ENCODE measurements at regions not wholly inside any gene's neighbourhood (a gene's known extent, or its start where the extent isn't known, plus 50 kb on each side); places are given as distances from the start of the nearest gene placed in this dataset.
"Not testable (repeated sequence)": the region's sequence is repeated elsewhere in the genome, so short reads cannot be mapped to it uniquely, and the experiment has no call there.

- DNase-seq, result no peak
Observed at GRCh38 chr14:103186909-103187586, 63.8 kb downstream of the TNFAIP2 start.

DNA sequence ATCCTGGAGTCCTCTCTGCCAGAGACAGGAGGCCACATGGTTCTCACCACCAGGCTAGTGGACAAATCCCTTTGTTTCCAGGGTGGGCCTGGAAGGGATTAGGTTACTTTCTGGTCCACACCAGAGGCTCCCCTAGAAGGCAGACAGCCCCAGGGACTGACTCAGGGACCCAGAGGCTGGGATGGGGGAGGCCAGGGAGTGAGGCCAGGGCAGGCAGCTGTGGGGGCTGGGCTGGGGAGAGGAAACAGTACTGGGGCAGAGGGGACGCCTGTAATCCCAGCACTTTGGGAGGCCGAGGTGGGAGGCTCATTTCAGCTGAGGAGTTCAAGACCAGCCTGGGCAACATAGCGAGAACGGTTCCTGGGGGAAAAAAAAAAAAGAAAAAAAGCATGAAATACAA lies 64.7 kb downstream of the TNFAIP2 start:
- DNase-seq, result no peak

DNA sequence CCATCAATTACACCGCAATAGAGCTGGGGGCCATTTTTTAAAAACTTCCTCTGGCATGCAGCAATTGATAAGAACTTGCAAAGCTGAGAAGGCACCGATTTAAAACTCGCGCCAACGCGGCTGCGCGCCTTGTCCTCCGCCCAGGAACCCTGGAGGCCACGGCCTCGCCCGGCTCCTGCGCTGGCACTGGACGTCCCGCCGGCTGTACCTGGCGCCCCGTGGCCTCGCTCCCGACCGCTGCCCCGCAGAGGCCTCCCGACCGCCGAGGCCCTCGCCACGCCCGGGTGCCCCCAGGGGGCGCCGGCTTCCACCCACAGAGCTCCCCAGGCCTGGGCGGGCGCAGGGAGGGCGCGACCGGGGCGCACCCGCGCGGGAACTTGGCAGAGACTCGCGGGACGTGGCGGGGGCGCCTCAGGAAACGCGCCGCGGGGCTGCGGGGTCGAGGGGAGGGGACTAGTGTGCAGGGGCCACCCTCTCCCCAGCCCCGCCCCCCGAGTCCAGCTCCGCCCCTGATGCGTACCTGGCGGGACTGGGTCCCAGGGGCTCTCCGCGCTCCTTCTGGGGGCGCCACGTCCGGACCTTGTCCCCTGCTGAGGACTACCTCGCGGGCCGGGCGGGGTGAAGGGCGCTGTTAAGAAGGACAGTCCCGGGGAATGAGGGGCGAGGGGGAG lies 65.7 kb downstream of the TNFAIP2 start:
- DNase-seq, result peak; percentile 5

- DNase-seq, result no peak
Observed at GRCh38 chr14:103189481-103190470, 66.5 kb downstream of the TNFAIP2 start.

GRCh38 chr14:103190741-103191140 lies 67.5 kb downstream of the TNFAIP2 start:
- DNase-seq, result no peak

DNA sequence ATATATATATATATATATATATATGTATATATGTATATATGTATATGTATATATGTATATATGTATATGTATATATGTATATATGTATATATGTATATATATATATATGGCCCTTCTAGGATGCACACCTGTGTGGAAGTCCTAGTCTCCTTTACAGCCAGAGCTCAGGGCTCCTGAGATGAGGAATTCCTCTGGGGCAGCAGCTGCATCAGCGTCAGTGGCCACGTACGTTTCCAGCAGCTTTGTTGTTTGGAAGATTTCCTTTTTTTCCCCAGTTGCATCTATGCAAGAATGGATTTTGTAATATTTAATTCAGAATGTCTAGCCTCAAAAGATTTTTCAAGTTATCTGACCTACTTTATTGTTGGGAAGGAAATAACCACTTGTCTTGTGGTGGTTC lies 68.6 kb downstream of the TNFAIP2 start:
- no peak for DNase-seq

DNA sequence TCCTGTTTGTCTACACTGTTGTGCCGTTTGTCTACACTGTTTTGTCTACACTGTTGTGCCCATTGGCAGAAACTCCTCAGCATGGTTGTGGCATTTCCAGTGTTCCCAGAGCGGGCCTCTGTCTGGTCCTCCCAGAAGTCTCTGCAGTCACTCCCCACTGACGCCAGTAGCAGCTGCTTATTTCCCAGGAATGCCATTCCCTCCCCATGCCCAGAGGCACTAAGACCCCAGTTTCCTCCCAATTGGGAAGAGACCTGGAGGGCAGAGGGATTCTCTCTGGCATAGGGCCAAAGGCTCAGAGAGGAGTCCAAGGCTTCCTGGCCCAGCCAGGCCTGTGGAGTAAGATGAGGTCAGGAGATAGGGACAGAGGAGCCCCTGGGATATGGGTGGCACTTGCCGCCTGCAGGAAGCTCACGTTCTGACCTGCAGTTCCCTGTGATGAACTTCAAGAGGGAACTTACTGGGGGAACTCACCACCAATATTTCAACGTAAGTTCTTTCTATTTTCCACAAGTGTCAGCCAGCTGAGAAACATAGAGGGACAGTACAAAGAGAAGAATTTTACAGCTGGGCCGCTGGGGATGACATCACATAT lies 69.1 kb downstream of the TNFAIP2 start:
- no peak for DNase-seq

GRCh38 chr14:103192861-103193260 lies 69.6 kb downstream of the TNFAIP2 start:
- not testable (repeated sequence) for DNase-seq

DNA sequence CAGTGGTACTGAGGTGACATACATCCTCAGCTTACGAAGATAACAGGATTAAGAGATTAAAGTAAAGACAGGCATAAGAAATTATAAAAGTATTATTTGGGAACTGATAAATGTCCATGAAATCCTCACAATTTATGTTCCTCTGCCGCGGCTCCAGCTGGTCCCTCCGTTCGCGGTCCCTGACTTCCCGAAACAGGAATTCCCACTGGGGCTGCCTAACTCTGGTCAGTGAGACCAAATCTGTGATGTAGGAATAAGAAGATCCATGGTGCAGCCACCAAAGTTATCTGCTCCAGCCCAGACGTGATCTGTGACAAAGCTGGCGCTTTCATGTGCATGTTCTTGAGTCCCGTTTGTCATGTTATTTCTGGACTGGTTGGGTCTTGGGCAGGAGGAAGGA lies 70.2 kb downstream of the TNFAIP2 start:
- not testable (repeated sequence) for DNase-seq

DNA sequence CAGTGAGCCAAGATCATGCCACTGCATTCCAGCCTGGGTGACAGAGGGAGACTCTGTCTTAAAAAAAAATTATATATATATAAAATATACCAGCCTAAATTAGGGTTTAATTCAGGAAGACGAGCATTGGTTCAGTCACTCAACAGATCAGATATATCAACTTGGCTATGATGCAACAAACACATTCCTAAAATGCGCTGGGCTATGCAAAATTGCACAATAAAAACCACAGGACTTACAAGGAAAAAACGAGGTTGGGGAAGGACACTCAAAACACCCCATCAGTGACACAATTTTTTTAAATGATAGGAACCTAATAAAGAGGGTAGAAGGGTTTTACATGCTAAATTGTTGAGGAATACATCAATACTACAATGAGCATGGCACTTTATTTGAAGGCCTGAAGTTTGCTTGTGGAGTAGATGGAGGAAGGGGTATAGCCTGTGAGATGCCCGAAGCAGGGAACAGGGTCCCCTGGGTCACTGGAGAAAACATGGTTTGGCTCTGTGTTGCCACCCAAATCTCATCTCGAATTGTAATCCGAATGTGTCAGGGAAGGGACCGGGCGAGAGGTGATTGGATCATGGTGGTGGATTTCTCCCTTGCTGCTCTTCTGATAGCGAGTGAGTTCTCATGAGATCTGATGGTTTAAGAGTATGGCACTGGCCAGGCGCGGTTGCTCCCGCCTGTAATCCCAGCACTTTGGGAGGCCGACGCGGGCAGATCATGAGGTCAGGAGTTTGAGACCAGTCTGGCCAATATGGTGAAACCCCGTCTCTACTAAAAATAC lies 71.2 kb downstream of the TNFAIP2 start:
- DNase-seq, result no peak

DNA sequence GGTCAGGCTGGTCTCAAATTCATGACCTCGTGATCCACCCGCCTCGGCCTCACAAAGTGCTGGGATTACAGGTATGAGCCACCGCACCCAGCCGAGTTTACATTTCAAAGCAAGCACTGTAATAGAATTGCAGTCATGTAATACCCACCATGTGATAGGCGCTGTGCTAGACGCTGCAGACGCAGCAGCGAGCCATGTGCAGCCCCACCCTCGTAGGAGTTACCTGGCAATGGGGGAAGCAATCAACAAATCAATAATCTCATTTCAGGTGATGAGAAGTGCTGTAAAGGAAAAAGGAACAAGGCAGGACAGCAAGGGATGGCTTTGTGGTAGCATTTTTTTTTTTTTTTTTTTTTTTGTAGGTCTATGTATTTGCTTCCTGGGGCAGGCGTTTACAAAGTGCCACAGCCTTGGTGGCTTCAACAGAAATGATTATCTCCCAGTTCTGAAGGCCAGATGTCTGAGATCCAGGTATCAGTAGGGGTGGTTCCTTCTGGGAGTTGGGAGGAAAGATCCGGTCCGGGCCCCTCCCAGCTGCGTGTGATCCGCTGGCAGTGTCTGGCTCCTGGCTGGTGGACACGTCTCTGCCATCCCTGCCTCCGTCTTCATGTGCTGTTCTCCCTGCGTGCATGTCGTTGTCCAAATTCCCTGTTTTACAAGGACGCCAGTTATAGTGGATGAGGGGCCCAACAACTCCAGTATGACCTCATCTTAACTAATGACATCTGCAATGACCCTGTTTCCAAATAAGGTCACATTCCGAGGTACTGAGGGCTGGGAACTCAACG lies 72.8 kb downstream of the TNFAIP2 start:
- no peak for DNase-seq

GRCh38 chr14:103196716-103197115 lies 73.5 kb downstream of the TNFAIP2 start:
- DNase-seq, result no peak

- no peak for DNase-seq
Observed at GRCh38 chr14:103198131-103199105, 75.2 kb downstream of the TNFAIP2 start.

DNA sequence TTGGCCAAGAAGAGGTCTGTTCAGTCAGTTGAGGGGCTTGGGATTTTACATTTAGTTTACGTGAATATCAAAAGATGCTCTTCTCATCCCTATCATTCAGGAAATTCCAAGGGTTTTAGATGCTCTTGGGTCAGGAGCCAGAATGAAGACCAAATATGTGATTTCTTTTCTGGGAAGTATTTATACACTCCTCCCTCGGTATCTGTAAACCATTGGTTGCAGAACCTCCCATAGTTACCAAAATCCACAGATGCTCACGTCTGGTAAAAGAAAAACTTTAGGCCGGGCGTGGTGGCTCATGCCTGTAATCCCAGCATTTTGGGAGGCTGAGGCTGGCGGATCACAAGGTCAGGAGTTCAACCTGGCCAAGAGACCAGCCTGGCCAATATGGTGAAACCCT lies 75.9 kb downstream of the TNFAIP2 start:
- no peak for DNase-seq

- no peak for DNase-seq
Observed at GRCh38 chr14:103201801-103202200, 78.5 kb downstream of the TNFAIP2 start.

GRCh38 chr14:103204852-103205540 lies 81.7 kb downstream of the TNFAIP2 start:
- no peak for DNase-seq

DNA sequence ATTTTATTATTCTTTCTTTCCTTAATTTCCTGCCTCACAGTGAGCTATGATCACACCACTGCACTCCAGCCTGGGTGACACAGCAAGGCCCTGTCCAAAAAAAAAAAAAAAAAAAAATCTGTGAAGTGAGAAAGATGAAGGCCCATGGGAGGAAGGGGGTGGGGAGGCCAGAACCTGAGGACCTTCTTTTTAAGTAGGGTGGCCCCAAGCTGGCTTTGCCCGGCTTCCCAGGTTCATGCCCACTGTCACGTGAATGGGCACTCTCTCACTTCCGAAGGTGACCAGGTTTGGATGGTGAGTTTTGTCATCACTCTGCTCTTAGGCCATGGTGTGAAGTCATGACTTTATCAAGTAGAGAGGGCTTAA lies 82.3 kb downstream of the TNFAIP2 start:
- no peak for DNase-seq

- DNase-seq, result no peak
Observed at GRCh38 chr14:103206023-103206481, 82.8 kb downstream of the TNFAIP2 start.

DNA sequence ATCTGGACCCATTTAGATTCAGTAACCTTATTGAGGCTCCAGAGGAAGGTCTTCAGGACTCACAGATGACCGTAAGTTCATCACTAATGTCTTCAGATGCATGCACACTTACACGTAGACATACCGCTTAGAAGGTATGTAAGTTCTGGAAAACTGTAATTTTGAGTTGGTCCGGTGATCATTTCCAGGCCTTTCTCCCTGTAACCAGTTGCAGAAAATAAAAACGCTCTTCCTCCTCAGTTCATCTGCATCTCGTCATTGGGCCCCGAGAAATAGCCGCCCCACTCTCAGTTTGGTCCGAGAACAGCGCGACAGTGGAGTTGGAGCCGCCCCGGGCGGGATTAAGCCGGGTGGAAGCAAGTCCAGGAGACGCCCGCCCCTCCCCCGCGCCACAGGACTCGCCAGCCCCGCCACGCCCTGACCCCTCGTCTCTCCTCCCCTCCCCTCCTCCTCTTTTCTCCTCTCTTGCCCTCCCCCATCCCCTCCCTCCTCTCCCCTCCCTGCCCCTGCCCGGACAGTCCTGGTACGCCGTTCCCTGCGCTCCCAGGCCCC lies 83.7 kb downstream of the TNFAIP2 start:
- DNase-seq, result no peak

Measured in stimulated activated CD4-positive, alpha-beta T cell treated with anti-CD3 and anti-CD28 coated beads, Interleukin-1b, Interleukin-23, amount 100 ng/mL, for 48 hours (primary cell).